NCI-H2029 treated with DMSO at 0.1 percent for 48 hours (cell line): ENCODE measurements at regions not wholly inside any gene's neighbourhood (a gene's known extent, or its start where the extent isn't known, plus 50 kb on each side); places are given as distances from the start of the nearest gene placed in this dataset.
"Not testable (repeated sequence)": the region's sequence is repeated elsewhere in the genome, so short reads cannot be mapped to it uniquely, and the experiment has no call there.

Experiments
- DNase-seq: peaks from one replicate; lab custom pipeline; 2025; lab: John Stamatoyannopoulos, UW

GRCh38 chr3:80618295-80619256 is 850.8 kb upstream of the ROBO1 start:
- no peak for DNase-seq

GRCh38 chr3:80612366-80612765 is 844.6 kb upstream of the ROBO1 start:
- DNase-seq = no peak

GRCh38 chr3:80608072-80608471 is 840.3 kb upstream of the ROBO1 start:
- DNase-seq = not testable (repeated sequence)

- no peak for DNase-seq
These were observed 838.3 kb upstream of the ROBO1 start for GRCh38 chr3:80606073-80606472.

- no peak for DNase-seq
These were observed 833.7 kb upstream of the ROBO1 start for GRCh38 chr3:80601479-80601878.

- DNase-seq = no peak
These were observed 825.0 kb upstream of the ROBO1 start for GRCh38 chr3:80592792-80593191.

- no peak for DNase-seq
These were observed 818.5 kb upstream of the ROBO1 start for GRCh38 chr3:80586338-80586737.

- DNase-seq = no peak
These were observed 812.3 kb upstream of the ROBO1 start for GRCh38 chr3:80580146-80580545.

- no peak for DNase-seq
These were observed 796.6 kb upstream of the ROBO1 start for GRCh38 chr3:80564391-80564790.

- no peak for DNase-seq
These were observed 791.9 kb upstream of the ROBO1 start for GRCh38 chr3:80559701-80560100.

- no peak for DNase-seq
These were observed 789.0 kb upstream of the ROBO1 start for GRCh38 chr3:80556763-80557162.

- no peak for DNase-seq
These were observed 786.5 kb upstream of the ROBO1 start for GRCh38 chr3:80554304-80554703.

GRCh38 chr3:80553211-80553610 is 785.4 kb upstream of the ROBO1 start:
- no peak for DNase-seq

GRCh38 chr3:80550174-80550573 is 782.4 kb upstream of the ROBO1 start:
- DNase-seq = no peak

GRCh38 chr3:80549173-80549572 is 781.4 kb upstream of the ROBO1 start:
- no peak for DNase-seq

- no peak for DNase-seq
These were observed 775.4 kb upstream of the ROBO1 start for GRCh38 chr3:80543154-80543553.

- DNase-seq = no peak
These were observed 774.7 kb upstream of the ROBO1 start for GRCh38 chr3:80542456-80542855.

GRCh38 chr3:80537680-80538079 is 769.9 kb upstream of the ROBO1 start:
- DNase-seq = no peak

- no peak for DNase-seq
These were observed 767.5 kb upstream of the ROBO1 start for GRCh38 chr3:80535286-80535685.

GRCh38 chr3:80533553-80533952 is 765.8 kb upstream of the ROBO1 start:
- no peak for DNase-seq

GRCh38 chr3:80526153-80526552 is 758.4 kb upstream of the ROBO1 start:
- DNase-seq = no peak

- no peak for DNase-seq
These were observed 753.3 kb upstream of the ROBO1 start for GRCh38 chr3:80521081-80521480.

GRCh38 chr3:80519436-80519835 is 751.6 kb upstream of the ROBO1 start:
- no peak for DNase-seq

GRCh38 chr3:80496452-80496851 is 728.7 kb upstream of the ROBO1 start:
- DNase-seq = no peak
